ENCODE measurements at regions not wholly inside any gene's neighbourhood (a gene's known extent, or its start where the extent isn't known, plus 50 kb on each side); places are given as distances from the start of the nearest gene placed in this dataset.

DNA sequence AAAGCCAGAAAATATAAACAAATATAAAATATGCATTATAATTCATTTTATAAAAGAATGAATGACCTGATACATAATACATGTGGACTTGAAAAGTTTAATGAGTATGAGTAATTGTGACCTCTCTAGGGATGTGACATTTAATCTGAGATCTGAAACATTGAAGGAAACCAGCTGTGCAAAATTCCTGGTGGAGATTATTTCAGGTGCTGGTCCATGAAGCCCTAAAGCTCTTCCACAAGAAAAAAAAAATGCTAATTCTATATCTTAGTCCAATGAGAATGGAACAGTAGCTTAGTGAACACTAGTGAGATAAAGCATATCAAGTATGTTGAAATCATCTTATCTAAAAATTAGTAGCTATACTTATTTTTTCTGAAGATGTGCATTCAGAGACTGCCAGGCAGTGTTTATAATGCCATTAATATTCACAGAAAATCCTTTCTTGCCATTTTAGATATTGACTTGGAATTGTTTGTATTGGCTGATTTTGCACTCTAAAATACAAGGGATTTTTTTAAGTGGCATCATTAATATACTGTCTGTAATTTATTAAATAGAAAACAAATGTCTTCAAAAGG, 1485.9 kb downstream of the PLA2G4A start:
- H3K4me3 ChIP-seq (ENCODE audit: low read depth, low read length, poor library complexity, severe bottlenecking): no peak overlapping the region
- TF ChIP-seq CTCF (IDR thresholded peaks at IDR 0.05; ENCODE audit: low read length): no peak
- no peak for TF ChIP-seq EZH2 (IDR thresholded peaks at IDR 0.05; ENCODE audit: borderline replicate concordance, low read length)
- no peaks in the 10 kb centered on the region for H4K20me1 ChIP-seq (ENCODE audit: insufficient read depth, low read length)
- no peaks in the 10 kb centered on the region for H3K79me2 ChIP-seq (ENCODE audit: insufficient read depth, low read length)
- H2AFZ ChIP-seq (ENCODE audit: low read length): no peak overlapping the region
- H3K9me3 ChIP-seq (ENCODE audit: low read length): no peaks in the 10 kb centered on the region
- H3F3A ChIP-seq (ENCODE audit: insufficient read depth, low read length): no peaks in the 10 kb centered on the region
- no peaks in the 10 kb centered on the region for H3K36me3 ChIP-seq (ENCODE audit: insufficient read depth, low read length)
- H3K4me2 ChIP-seq (ENCODE audit: low read length): no peak overlapping the region
- H3K9me2 ChIP-seq (ENCODE audit: low read depth, low read length): no peaks in the 10 kb centered on the region
- H3K4me1 ChIP-seq (ENCODE audit: insufficient read depth, low read length, severe bottlenecking): no peaks in the 10 kb centered on the region
- no peak overlapping the region for H3K27ac ChIP-seq (ENCODE audit: low read depth, low read length, poor library complexity, severe bottlenecking)
- H3K27me3 ChIP-seq (ENCODE audit: insufficient read depth, low read length): no peaks in the 10 kb centered on the region
- no peak overlapping the region for H3K9ac ChIP-seq (ENCODE audit: low read length)

- no peak overlapping the region for H3K27ac ChIP-seq (ENCODE audit: low read depth, low read length, poor library complexity, severe bottlenecking)
- H3K27me3 ChIP-seq (ENCODE audit: insufficient read depth, low read length): no peaks in the 10 kb centered on the region
- H3K9me2 ChIP-seq (ENCODE audit: low read depth, low read length): no peaks in the 10 kb centered on the region
- H3F3A ChIP-seq (ENCODE audit: insufficient read depth, low read length): no peaks in the 10 kb centered on the region
- H3K9me3 ChIP-seq (ENCODE audit: low read length): no peaks in the 10 kb centered on the region
- H4K20me1 ChIP-seq (ENCODE audit: insufficient read depth, low read length): no peaks in the 10 kb centered on the region
- no peak for TF ChIP-seq CTCF (IDR thresholded peaks at IDR 0.05; ENCODE audit: low read length)
- TF ChIP-seq EZH2 (IDR thresholded peaks at IDR 0.05; ENCODE audit: borderline replicate concordance, low read length): no peak
- H3K4me1 ChIP-seq (ENCODE audit: insufficient read depth, low read length, severe bottlenecking): no peaks in the 10 kb centered on the region
- H2AFZ ChIP-seq (ENCODE audit: low read length): no peak overlapping the region
- H3K9ac ChIP-seq (ENCODE audit: low read length): no peak overlapping the region
- H3K36me3 ChIP-seq (ENCODE audit: insufficient read depth, low read length): no peaks in the 10 kb centered on the region
- H3K4me3 ChIP-seq (ENCODE audit: low read depth, low read length, poor library complexity, severe bottlenecking): no peak overlapping the region
- H3K4me2 ChIP-seq (ENCODE audit: low read length): no peak overlapping the region
- no peaks in the 10 kb centered on the region for H3K79me2 ChIP-seq (ENCODE audit: insufficient read depth, low read length)
Observed at GRCh38 chr1:188317894-188318293, 1489.1 kb downstream of the PLA2G4A start.

- H3K4me2 ChIP-seq (ENCODE audit: low read length): no peak overlapping the region
- H3K9ac ChIP-seq (ENCODE audit: low read length): no peak overlapping the region
- no peaks in the 10 kb centered on the region for H3K27me3 ChIP-seq (ENCODE audit: insufficient read depth, low read length)
- H3K9me2 ChIP-seq (ENCODE audit: low read depth, low read length): no peaks in the 10 kb centered on the region
- H3K36me3 ChIP-seq (ENCODE audit: insufficient read depth, low read length): no peaks in the 10 kb centered on the region
- H3F3A ChIP-seq (ENCODE audit: insufficient read depth, low read length): no peaks in the 10 kb centered on the region
- H3K27ac ChIP-seq (ENCODE audit: low read depth, low read length, poor library complexity, severe bottlenecking): no peak overlapping the region
- H3K79me2 ChIP-seq (ENCODE audit: insufficient read depth, low read length): no peaks in the 10 kb centered on the region
- TF ChIP-seq EZH2 (IDR thresholded peaks at IDR 0.05; ENCODE audit: borderline replicate concordance, low read length) (no peak), CTCF (IDR thresholded peaks at IDR 0.05; ENCODE audit: low read length) (no peak)
- no peaks in the 10 kb centered on the region for H4K20me1 ChIP-seq (ENCODE audit: insufficient read depth, low read length)
- no peak overlapping the region for H3K4me3 ChIP-seq (ENCODE audit: low read depth, low read length, poor library complexity, severe bottlenecking)
- H3K4me1 ChIP-seq (ENCODE audit: insufficient read depth, low read length, severe bottlenecking): no peaks in the 10 kb centered on the region
- no peak overlapping the region for H2AFZ ChIP-seq (ENCODE audit: low read length)
- no peaks in the 10 kb centered on the region for H3K9me3 ChIP-seq (ENCODE audit: low read length)
Observed at GRCh38 chr1:188325211-188325610, 1496.5 kb downstream of the PLA2G4A start.
